ENCODE measurements at regions not wholly inside any gene's neighbourhood (a gene's known extent, or its start where the extent isn't known, plus 50 kb on each side); places are given as distances from the start of the nearest gene placed in this dataset.

GRCh38 chr11:95296165-95296564 is 65.2 kb upstream of the SESN3 start:
- no peaks in the 10 kb centered on the region for H3K9me1 ChIP-seq (replicated peaks; ENCODE audit: control insufficient read depth, extremely low read depth, insufficient read depth, low read length)
- no peak overlapping the region for H3K4me2 ChIP-seq (ENCODE audit: insufficient read depth, low read length)
- no peaks in the 10 kb centered on the region for H3K79me2 ChIP-seq (ENCODE audit: control insufficient read depth, insufficient read depth, low read length)
- no peaks in the 10 kb centered on the region for H3K9me3 ChIP-seq (replicated peaks; ENCODE audit: control insufficient read depth, insufficient read depth, low read length)
- H3K36me3 ChIP-seq (ENCODE audit: control insufficient read depth in 2 of 2, extremely low read depth in 1 of 2, insufficient read depth in 2 of 2, low read length in 2 of 2): no peaks in the 10 kb centered on the region
- FAIRE-seq (no peak), DNase-seq (ENCODE audit: low read depth, low spot score) (no peak)
- no peaks in the 10 kb centered on the region for H3K27me3 ChIP-seq (ENCODE audit: control insufficient read depth in 2 of 2, insufficient read depth in 2 of 2, low read length in 2 of 2)
- no peak overlapping the region for H2AFZ ChIP-seq (ENCODE audit: low read depth, low read length)
- ChIA-PET CTCF (no interaction called here), POLR2A (no interaction called here)
- H3K9ac ChIP-seq (replicated peaks; ENCODE audit: extremely low read depth, insufficient read depth, low read length): no peak overlapping the region
- BruUV-seq (replicated peaks): no TSS peak
- H3K4me3 ChIP-seq (replicated peaks in 1 of 3; ENCODE audit: insufficient read depth in 1 of 3, low read depth in 1 of 3, low read length in 3 of 3): no peak overlapping the region
- intact Hi-C loops (cut with micrococcal nuclease) (no loop called here), dilution Hi-C loops (cut with MboI; ENCODE audit: extremely low pct_ligation_motif_present, low sequenced_read_pairs) (no loop called here)
- no peaks in the 10 kb centered on the region for H4K20me1 ChIP-seq (replicated peaks; ENCODE audit: control insufficient read depth, extremely low read depth, insufficient read depth, low read length)
- H3K27ac ChIP-seq (ENCODE audit: insufficient read depth, low read depth, low read length): no peak overlapping the region
- TF ChIP-seq POLR2AphosphoS5 (IDR thresholded peaks at IDR 0.05; ENCODE audit: insufficient read depth, low read depth, low read length): no peak
- TF ChIP-seq GATA2 (IDR thresholded peaks at IDR 0.05; ENCODE audit: insufficient read depth, insufficient read length, low read depth, low read length): no peak
- TF ChIP-seq MYC (IDR thresholded peaks at IDR 0.05; ENCODE audit: low read depth, low read length): no peak
- TF ChIP-seq POLR2A (IDR thresholded peaks at IDR 0.05; ENCODE audit: low read depth, low read length): no peak
- no peak for TF ChIP-seq FOS (IDR thresholded peaks at IDR 0.05; ENCODE audit: borderline replicate concordance, insufficient read depth, low read length)
- no peak for TF ChIP-seq MAX (IDR thresholded peaks at IDR 0.05; ENCODE audit: insufficient read depth, insufficient read length)
- no peak for TF ChIP-seq JUN (IDR thresholded peaks at IDR 0.05; ENCODE audit: borderline replicate concordance, insufficient read depth, insufficient read length, low read depth)
- no peak for TF ChIP-seq CTCF (IDR thresholded peaks at IDR 0.05; ENCODE audit: extremely low read depth in 1 of 2, insufficient read depth in 1 of 2, low read depth in 1 of 2, low read length in 2 of 2)
- TF ChIP-seq EZH2 (IDR thresholded peaks at IDR 0.05; ENCODE audit: borderline replicate concordance, low read depth, low read length, severe bottlenecking): no peak
- H3K4me1 ChIP-seq (ENCODE audit: control insufficient read depth, extremely low read depth, insufficient read depth, low read length): no peaks in the 10 kb centered on the region

Data from endothelial cell of umbilical vein (primary cell).